NCI-H2227 (cell line): ENCODE measurements at regions not wholly inside any gene's neighbourhood (a gene's known extent, or its start where the extent isn't known, plus 50 kb on each side); places are given as distances from the start of the nearest gene placed in this dataset.
"Not testable (repeated sequence)": the region's sequence is repeated elsewhere in the genome, so short reads cannot be mapped to it uniquely, and the experiment has no call there.

Experiments
- DNase-seq: peaks from one replicate; lab custom pipeline; 2025; ENCODE audit not compliant: unreplicated experiment; lab: John Stamatoyannopoulos, UW

DNA sequence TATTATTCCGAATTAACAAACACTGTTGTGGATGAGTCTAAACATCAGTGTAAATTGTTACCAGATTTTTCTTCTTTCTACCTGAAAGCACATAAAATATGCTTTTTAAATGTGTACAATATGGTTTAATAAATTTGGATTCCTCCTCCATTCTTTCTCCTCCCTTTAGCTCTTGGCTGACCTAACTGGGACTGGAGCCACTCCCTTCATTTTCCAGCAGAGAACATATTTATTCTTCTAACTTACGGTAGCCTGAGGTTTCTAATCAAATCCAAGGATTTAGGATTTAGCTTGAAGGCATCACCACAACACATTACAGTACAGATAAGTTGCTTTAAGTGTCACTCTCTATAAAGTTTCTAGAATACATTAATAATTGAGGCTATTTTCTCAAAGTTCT lies 88.2 kb upstream of the SEMA3C start:
- no peak for DNase-seq

DNA sequence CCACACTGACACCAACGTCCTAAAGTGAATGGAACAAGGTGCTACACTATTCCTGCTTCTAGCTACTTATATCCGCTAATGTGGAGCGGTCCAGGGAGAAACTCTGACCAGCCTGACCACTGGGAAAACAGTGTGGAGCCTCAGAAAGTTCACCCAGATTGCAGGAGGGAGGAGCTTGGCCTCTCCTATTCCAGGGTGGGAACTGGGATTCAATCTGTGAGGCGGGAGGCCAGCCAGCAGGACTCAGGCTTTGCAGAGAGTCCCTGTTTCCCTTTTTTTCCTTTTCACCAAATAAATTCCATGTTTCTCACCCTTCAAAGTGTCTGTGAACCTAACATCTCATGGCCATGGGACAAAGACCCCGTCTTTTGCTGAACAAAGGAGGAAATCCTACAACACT lies 86.4 kb upstream of the SEMA3C start:
- no peak for DNase-seq

DNA sequence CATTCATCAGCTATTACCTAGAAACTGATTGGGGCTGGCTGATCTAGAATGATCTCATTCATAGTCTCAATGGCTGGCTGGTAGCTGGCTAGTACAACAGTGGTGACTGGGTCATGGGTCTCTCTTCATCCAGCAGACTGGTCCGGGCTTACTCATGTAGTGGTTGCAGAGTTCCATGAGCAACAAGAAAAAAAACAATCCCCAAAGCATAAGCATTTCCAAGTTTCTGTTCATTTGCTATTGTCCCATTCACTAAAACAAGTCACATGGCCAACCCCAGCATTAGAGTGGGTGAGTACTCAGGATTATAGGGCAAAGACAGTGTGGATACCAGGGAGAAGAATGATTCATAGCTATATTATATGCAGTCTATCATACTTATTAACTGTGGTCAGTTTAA lies 85.2 kb upstream of the SEMA3C start:
- DNase-seq, result no peak

DNA sequence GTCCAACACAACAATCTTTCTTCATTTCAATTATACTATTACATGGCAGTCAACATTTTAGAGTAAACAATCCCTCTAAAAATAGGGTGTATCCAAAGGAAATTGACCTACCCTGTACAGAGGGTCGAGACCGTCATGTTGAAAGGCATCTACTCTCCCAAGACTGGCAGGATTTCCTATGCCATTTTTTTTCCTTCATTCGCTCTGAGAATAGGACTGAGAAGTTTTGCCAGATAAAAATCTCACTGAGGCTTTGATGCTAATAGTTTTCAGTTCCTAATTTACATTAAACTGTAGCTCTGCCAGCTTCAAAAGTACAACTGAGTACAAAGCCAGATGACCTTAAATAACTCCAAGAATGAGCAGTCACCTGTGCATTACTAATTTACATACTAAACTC lies 84.5 kb upstream of the SEMA3C start:
- no peak for DNase-seq

DNA sequence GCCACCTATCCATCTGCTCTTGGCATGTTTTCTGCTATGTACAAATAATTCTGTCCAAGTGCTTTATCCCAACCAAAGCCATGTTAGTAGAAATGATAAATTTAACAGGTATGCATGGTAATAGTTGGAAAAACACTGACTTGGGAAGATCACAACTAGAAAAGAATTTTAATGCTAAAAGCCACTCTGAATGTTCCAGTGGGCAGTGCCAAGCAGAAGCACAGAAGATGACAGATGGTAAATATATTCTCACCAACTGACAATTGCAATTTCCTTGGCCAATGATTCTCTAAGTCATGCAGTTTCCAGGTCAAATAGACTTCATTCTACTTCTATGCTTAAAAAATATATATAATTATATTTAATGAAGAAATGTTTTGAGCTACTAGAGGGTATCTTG lies 83.6 kb upstream of the SEMA3C start:
- DNase-seq, result no peak

DNA sequence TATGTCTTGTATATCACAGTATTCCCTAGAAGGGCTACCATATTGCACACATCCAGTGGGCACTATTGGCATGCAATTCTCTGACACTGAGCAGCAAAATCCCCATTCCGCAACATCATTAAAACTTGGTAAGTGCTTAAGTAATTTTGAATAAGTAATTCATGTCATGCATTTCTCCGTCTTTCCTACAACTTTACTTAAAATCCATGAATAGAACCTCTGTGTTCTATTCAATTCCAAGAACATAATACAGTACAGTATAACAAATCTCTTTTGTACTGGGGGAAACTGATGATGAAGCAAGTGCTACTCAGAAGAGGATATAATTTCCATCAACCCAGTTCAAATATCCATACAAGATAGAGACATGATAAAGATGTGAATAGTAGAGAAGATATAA lies 80.9 kb upstream of the SEMA3C start:
- DNase-seq, result no peak

DNA sequence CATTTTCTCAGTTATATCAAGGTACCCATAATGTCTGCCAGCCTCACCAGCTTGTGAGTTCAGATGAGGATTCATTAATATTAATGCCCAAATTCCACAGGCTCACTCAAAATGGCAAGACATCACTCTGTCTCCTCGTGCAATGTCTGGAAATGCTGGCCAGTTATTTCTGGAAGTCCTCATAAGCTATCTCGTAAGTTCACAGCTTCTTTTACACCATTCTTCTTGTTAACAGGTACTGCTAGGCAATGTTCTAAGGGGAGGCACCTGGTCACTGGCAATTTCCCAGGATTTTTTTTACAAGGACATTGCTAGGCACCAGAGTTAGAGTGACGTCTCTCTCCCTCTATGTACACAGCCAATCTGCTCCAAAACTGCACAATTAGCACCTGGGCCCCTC lies 80.2 kb upstream of the SEMA3C start:
- DNase-seq, result no peak

DNA sequence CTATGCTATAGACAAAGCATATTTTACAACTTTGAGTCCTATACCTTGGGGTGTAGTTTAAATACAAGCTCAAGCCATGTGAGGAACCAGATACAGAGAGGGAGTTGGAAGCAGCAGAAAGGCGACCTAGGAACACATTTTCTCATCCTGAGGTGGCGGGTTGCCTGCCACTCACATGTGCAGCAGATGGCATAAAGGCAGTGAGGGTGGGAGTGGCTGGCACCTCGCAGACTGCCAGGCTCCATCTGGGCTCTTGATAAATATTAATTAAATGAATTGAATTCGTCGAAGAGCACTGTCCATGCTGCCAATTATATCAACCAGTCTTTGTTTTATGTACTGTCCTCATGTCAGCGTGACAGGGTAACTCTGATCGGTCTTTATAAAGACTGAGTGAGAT lies 79.0 kb upstream of the SEMA3C start:
- DNase-seq, result no peak

DNA sequence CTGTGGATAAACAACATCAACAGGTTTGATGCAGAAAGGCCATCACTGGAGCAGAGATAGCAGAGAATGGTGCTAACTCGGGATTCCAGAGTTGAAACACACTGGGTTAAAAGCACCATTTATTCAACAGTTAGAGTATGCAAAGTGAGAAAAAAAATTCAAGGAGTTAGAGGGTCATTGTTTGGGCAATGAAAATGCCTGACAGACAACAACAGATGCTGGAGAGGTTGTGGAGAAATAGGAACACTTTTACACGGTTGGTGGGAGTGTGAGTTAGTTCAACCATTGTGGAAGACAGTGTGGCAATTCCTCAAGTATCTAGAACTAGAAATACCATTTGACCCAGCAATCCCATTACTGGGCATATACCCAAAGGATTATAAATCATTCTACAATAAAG lies 77.4 kb upstream of the SEMA3C start:
- not testable (repeated sequence) for DNase-seq

DNA sequence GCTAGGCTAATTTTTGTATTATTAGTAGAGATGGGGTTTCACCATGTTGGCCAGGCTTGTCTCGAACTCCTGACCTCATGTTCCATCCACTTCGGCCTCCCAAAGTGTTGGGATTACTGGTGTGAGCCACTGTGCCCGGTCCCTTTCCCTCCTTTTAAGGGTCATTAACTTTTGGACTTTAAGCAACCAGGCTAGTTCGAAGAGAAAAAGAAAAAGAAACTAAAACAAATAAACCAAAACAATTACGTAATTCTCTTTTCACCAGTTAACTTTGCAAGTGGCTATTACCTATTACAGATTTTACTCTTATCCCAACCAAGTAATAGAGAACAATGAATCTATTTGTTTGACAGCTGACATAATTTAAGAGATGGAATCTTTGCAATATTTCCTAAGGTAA lies 72.8 kb upstream of the SEMA3C start:
- DNase-seq, result no peak

DNA sequence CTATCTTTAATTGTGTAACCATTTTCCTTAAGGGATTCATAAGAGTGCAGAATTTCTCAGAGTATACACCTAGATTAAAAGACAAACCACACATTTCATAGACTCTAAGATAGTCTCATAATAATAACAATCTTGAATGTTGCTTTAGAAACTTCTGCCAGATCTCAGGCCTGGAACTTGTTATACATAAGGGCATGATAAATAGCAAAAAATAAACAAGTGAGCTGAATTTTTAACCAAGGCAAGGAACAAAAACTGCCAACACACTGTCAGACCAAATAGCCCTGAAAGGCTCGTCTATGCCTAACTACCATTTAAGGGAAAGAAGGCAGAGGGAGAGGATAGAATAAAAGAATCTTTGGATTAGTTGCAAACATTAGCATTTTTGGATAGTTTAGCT lies 65.8 kb upstream of the SEMA3C start:
- no peak for DNase-seq

DNA sequence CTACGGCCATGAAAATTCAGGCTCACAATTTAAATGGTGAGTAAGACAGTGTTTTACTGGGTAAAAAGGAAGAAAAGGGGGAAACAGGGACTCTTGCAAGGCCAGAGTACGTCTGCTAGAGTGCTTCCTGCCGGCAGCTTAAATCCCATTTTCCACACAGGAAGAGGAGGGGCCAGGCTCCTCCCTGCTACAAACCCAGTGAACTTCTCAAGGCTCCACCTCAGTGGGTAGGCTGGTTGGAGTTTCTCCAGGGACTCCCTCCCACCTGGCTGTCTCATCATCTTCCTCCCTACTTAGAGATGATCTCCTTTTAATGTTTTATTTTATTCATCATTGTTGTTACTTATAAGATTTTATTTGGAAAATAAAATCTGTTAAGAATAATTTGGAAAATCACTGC lies 62.6 kb upstream of the SEMA3C start:
- no peak for DNase-seq

DNA sequence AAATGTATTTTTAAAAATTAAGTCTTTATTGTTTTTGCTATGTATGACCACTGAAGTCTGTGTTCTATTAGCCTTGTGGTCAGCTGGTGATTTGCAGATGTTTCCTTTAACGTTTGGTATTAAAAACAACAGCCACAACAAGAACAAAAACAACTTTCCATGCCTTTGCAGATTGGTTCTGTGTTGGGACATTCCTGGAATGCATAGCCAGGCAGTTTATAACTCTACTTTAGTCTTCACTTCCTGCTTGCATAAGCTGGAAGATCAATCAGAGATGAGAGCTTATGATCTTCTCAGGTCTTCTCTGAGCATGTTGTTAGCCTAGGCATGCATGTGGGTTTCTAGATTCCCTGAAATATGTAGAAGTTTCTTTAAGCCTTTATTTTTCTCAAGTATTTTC lies 58.9 kb upstream of the SEMA3C start:
- DNase-seq, result no peak

DNA sequence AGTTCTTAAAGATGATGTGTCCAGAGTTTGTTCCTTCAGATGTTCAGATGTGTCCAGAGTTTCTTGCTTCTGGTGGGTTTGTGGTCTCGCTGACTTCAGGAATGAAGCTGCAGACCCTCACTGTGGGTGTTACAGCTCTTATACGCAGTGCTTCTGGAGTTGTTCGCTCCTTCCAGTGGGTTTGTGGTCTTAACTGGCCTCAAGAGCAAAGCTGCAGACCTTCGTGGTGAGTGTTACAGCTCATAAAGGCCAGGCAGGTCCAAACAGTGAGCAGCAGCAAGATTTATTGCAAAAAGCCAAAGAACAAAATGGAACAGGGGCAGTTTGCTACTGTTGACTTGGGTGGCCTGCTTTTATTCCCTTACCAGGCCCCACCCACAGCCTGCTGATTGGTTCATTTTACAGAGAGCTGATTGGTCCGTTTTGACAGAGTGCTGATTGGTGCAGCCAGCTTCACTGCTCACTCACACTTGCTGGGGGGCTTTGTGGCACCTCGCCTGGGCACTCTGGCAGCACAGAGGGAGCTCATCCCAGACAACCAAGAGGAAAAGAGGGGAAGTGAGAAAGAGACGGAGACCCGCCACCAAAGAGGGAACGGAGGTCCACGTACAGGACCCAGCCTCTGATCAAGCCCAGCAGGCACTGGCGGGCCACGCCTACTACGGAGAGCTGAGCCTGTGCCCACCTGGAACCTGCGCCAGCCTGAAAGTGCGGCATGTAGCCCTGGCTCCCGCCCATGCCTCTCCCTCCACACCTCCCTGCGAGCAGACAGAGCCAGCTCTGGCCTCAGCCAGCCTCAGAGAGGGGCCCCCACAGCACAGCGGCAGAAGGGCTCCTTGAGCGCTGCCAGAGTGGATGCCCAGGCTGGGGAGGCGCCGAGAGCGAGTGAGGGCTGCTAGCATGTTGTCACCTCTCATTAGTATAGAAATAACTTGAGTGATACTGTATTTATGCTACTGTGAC lies 55.8 kb upstream of the SEMA3C start:
- no peak for DNase-seq

DNA sequence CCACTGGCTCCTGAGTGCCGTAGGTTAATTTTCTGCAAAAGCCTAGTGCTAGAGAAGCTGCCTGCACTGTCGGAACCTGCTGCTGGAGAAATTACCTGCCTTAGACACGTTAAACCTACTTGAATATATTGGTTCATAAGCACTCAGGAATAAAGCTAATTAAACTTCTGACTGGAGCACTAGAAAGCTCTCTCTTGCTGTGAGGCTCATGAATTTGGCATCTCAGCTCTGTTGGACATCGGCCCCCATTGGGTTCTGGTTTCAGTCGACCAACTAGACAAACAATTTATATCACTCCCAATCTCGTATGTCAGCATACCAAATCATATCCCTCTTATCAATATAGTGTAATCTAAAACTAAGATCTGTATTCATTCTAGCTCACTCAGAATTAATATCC lies 52.4 kb upstream of the SEMA3C start:
- DNase-seq, result no peak
